SU-DHL-6 (cell line): ENCODE measurements at regions not wholly inside any gene's neighbourhood (a gene's known extent, or its start where the extent isn't known, plus 50 kb on each side); places are given as distances from the start of the nearest gene placed in this dataset.

ENCODE experiments used
- CTCF ChIP-seq: fragments of 200-600 bp; sonication (generic); IDR thresholded peaks from one replicate; pipeline ENCODE4 v1.5.1; 2017; ENCODE audit warnings: antibody characterized with exemption, mild to moderate bottlenecking, low read length, moderate library complexity; ENCODE audit not compliant: insufficient read depth, poor library complexity, severe bottlenecking
- EZH2phosphoT487 ChIP-seq: fragments of 200-600 bp; sonication (generic), shearing (Covaris generic); conservative IDR thresholded peaks from 2 replicates; pipeline ENCODE4 v1.6.1; 2018; ENCODE audit warnings: mild to moderate bottlenecking, antibody characterized with exemption, low read length, moderate library complexity, mixed read lengths

GRCh38 chr5:27220752-27221151 is 182.4 kb upstream of the CDH9 start:
- TF ChIP-seq CTCF (no peak), EZH2phosphoT487 (no peak)
